PC-9 (cell line): ENCODE measurements at regions not wholly inside any gene's neighbourhood (a gene's known extent, or its start where the extent isn't known, plus 50 kb on each side); places are given as distances from the start of the nearest gene placed in this dataset.

ENCODE experiments used
- BruUV-seq: library from RNA; stranded (reverse); fragments of 400-500 nt; replicated peaks from 2 replicates; lab custom pipeline; 2021; lab: Mats Ljungman, UMichigan
- CTCF ChIA-PET: fragments of 300-600 bp; sonication (Branson Sonifier 250); formaldehyde crosslinking; loops from one replicate; lab custom pipeline; 2022; ENCODE audit warnings: antibody characterized with exemption; lab: Charles Lee
- POLR2A ChIA-PET: fragments of 300-600 bp; sonication (Branson Sonifier 250); formaldehyde crosslinking; loops from one replicate; lab custom pipeline; 2022; ENCODE audit warnings: antibody characterized with exemption; ENCODE audit not compliant: unreplicated experiment; lab: Charles Lee
- DNase-seq, 2 experiments: peaks; one replicate each; pipeline versions ENCODE4 v3.0.0 to v3.0.0-alpha.2; 2015 to 2022; ENCODE audit warnings: mixed read lengths in 1 of 2
- H2AFZ ChIP-seq: fragments of 200-600 bp; sonication (generic); 2 replicates; pipeline ENCODE4 v1.8.1; 2017; ENCODE audit warnings: antibody characterized with exemption
- H3F3A ChIP-seq: fragments of 200-600 bp; sonication (generic); 2 replicates; pipeline ENCODE4 v1.8.1; 2017; ENCODE audit warnings: antibody characterized with exemption, mild to moderate bottlenecking, low read depth; ENCODE audit not compliant: insufficient read depth
- H3K27ac ChIP-seq: fragments of 200-600 bp; sonication (generic); 2 replicates; pipeline ENCODE4 v1.6.1; 2016; ENCODE audit warnings: mixed run types
- H3K27me3 ChIP-seq: fragments of 200-600 bp; sonication (generic); 2 replicates; pipeline ENCODE4 v1.6.1; 2016; ENCODE audit warnings: low read depth, mixed run types; ENCODE audit not compliant: insufficient read depth
- H3K36me3 ChIP-seq: fragments of 200-600 bp; sonication (generic); 2 replicates; pipeline ENCODE4 v1.6.1; 2016; ENCODE audit warnings: low read depth, mixed run types
- H3K4me1 ChIP-seq: fragments of 200-600 bp; sonication (generic); replicated peaks from 2 replicates; pipeline ENCODE4 v1.6.1; 2016; ENCODE audit warnings: mixed run types; ENCODE audit not compliant: insufficient read depth
- H3K4me2 ChIP-seq: fragments of 200-600 bp; sonication (generic); 2 replicates; pipeline ENCODE4 v1.6.1; 2017; ENCODE audit warnings: mixed run types
- H3K4me3 ChIP-seq: fragments of 200-600 bp; sonication (generic); 2 replicates; pipeline ENCODE4 v1.6.1; 2016; ENCODE audit warnings: mixed run types
- H3K79me2 ChIP-seq: fragments of 200-600 bp; sonication (generic); 2 replicates; pipeline ENCODE4 v1.6.1; 2017; ENCODE audit warnings: low read depth, mixed run types
- H3K9me2 ChIP-seq: fragments of 200-600 bp; sonication (generic); 2 replicates; pipeline ENCODE4 v1.8.1; 2017; ENCODE audit warnings: mild to moderate bottlenecking; ENCODE audit not compliant: insufficient read depth
- H3K9me3 ChIP-seq: fragments of 200-600 bp; sonication (generic); 2 replicates; pipeline ENCODE4 v1.8.1; 2016; ENCODE audit warnings: low read depth; ENCODE audit not compliant: insufficient read depth
- H4K20me1 ChIP-seq: fragments of 200-600 bp; sonication (generic); 2 replicates; pipeline ENCODE4 v1.8.1; 2017; ENCODE audit not compliant: insufficient read depth
- EZH2 ChIP-seq: fragments of 200-600 bp; sonication (generic); IDR thresholded peaks from 2 replicates; pipeline ENCODE4 v1.8.0; 2017; ENCODE audit warnings: antibody characterized with exemption, low read depth
- intact Hi-C: fragments of 100-400 bp; cut with micrococcal nuclease; formaldehyde crosslinking; loops from one replicate; pipeline ENCODE4 v1.10.0; 2022; ENCODE audit not compliant: unreplicated experiment
- TF ChIP-seq, protein P1 (sequence below): fragments of 200-600 bp; sonication (generic); conservative IDR thresholded peaks from 2 replicates; pipeline ENCODE4 v1.6.1; 2017; ENCODE audit warnings: mixed run types, antibody characterized with exemption, mild to moderate bottlenecking, moderate library complexity

GRCh38 chr7:156524818-156525597 is 115.6 kb upstream of the RNF32 start:
- no peak overlapping the region for H3K4me3 ChIP-seq
- no peaks in the 10 kb centered on the region for H3K9me3 ChIP-seq
- no peaks in the 10 kb centered on the region for H3K36me3 ChIP-seq
- no peaks in the 10 kb centered on the region for H3K4me1 ChIP-seq
- H4K20me1 ChIP-seq: no peaks in the 10 kb centered on the region
- intact Hi-C loops: no loop called here
- no peak overlapping the region for H3K27ac ChIP-seq
- peaks cover 92% of the 10 kb centered on the region for H3K27me3 ChIP-seq
- TF ChIP-seq, protein P1, sequence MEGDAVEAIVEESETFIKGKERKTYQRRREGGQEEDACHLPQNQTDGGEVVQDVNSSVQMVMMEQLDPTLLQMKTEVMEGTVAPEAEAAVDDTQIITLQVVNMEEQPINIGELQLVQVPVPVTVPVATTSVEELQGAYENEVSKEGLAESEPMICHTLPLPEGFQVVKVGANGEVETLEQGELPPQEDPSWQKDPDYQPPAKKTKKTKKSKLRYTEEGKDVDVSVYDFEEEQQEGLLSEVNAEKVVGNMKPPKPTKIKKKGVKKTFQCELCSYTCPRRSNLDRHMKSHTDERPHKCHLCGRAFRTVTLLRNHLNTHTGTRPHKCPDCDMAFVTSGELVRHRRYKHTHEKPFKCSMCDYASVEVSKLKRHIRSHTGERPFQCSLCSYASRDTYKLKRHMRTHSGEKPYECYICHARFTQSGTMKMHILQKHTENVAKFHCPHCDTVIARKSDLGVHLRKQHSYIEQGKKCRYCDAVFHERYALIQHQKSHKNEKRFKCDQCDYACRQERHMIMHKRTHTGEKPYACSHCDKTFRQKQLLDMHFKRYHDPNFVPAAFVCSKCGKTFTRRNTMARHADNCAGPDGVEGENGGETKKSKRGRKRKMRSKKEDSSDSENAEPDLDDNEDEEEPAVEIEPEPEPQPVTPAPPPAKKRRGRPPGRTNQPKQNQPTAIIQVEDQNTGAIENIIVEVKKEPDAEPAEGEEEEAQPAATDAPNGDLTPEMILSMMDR: no peak
- TF ChIP-seq EZH2: no peak
- no peak overlapping the region for H3K4me2 ChIP-seq
- no peaks in the 10 kb centered on the region for H3F3A ChIP-seq
- H3K9me2 ChIP-seq: peaks cover 5% of the 10 kb centered on the region; the same call in 1 of the 2 replicates
- CTCF ChIA-PET: no interaction called here
- BruUV-seq: no TSS peak
- no peak for DNase-seq
- POLR2A ChIA-PET: no interaction called here
- H2AFZ ChIP-seq: no peak overlapping the region
- H3K79me2 ChIP-seq: no peaks in the 10 kb centered on the region

DNA sequence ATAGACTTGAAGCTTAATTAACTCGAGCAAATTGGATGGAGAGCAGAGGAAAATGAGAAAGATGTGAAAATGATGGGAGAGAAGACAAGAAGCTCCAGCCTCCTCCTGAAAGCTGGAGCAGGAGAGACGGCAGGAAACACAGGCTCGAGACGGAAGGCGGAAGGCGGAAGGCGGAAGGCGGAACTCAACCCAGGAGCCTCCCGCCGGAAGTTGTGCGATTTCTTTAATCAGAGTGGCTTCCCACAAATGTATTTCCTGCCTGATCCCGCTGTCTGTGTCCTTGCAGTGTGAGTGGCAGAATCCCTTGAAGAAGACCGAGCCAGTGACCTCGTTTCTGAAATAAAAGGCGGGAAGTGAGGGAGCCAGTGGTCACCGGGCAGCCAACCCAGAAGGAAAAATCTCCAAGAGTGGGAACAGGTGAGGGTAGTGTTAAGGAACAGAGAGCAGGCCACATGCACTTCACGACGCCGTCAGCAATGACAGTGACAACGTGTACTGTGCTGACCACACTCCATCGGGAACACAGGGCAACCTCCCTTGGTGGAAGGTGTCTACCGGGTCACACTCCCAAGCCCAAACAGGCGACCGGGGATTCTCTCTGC is 117.0 kb upstream of the RNF32 start:
- Histone ChIP-seq H2AFZ (no peak overlapping the region), H4K20me1 (no peaks in the 10 kb centered on the region), H3F3A (no peaks in the 10 kb centered on the region), H3K4me3 (no peak overlapping the region), H3K36me3 (no peaks in the 10 kb centered on the region), H3K4me1 (no peaks in the 10 kb centered on the region), H3K9me2 (peaks cover 5% of the 10 kb centered on the region; the same call in 1 of the 2 replicates), H3K9me3 (no peaks in the 10 kb centered on the region), H3K4me2 (no peak overlapping the region), H3K27ac (no peak overlapping the region), H3K79me2 (no peaks in the 10 kb centered on the region), H3K27me3 (peaks cover 96% of the 10 kb centered on the region)
- POLR2A ChIA-PET: no interaction called here
- intact Hi-C loops: no loop called here
- DNase-seq: no peak
- TF ChIP-seq, protein P1: no peak
- no peak for TF ChIP-seq EZH2
- BruUV-seq: no TSS peak
- CTCF ChIA-PET: no interaction called here

GRCh38 chr7:156522801-156523200 is 117.8 kb upstream of the RNF32 start:
- Histone ChIP-seq H3K4me3 (no peak overlapping the region), H3K4me1 (no peaks in the 10 kb centered on the region), H3K79me2 (no peaks in the 10 kb centered on the region), H3K9me3 (no peaks in the 10 kb centered on the region), H4K20me1 (no peaks in the 10 kb centered on the region), H3K27ac (no peak overlapping the region), H3K36me3 (no peaks in the 10 kb centered on the region), H3K9me2 (peaks cover 5% of the 10 kb centered on the region; the same call in 1 of the 2 replicates), H3K4me2 (no peak overlapping the region), H3K27me3 (peaks cover 96% of the 10 kb centered on the region), H3F3A (no peaks in the 10 kb centered on the region), H2AFZ (no peak overlapping the region)
- POLR2A ChIA-PET: no interaction called here
- CTCF ChIA-PET: no interaction called here
- intact Hi-C loops: no loop called here
- no peak for DNase-seq
- BruUV-seq: no TSS peak
- TF ChIP-seq, protein P1: no peak
- no peak for TF ChIP-seq EZH2
